C4-2B (cell line): ENCODE measurements at regions not wholly inside any gene's neighbourhood (a gene's known extent, or its start where the extent isn't known, plus 50 kb on each side); places are given as distances from the start of the nearest gene placed in this dataset.

ENCODE experiments used
- H3K27ac ChIP-seq: fragments of 450-650 bp; 2 replicates; pipeline ENCODE4 v1.5.1; 2017
- ZFX ChIP-seq: fragments of 450-650 bp; IDR thresholded peaks from 2 replicates; pipeline ENCODE4 v1.6.1; 2017
- TF ChIP-seq, protein P1 (sequence below): fragments of 450-650 bp; conservative IDR thresholded peaks from 2 replicates; pipeline ENCODE4 v1.5.1; 2017; ENCODE audit warnings: mild to moderate bottlenecking

DNA sequence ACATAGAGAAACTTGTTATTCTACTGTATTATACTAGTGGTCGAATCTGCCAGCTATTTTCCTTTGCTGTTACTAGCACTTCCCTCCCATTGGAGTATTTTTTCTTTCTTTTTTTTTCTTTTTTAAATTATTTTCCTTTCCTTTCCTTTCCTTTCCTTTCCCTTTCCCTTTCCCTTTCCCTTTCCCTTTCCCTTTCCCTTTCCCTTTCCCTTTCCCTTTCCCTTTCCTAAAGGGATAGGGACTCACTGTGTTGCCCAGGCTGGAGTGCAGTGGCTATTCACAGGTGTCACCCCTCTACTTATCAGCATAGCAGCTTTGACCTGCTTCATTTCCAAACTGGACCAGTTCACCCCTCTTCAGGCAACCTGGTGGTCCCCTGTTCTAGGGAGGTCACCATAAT lies 212.6 kb upstream of the SP4 start:
- TF ChIP-seq, protein P1, sequence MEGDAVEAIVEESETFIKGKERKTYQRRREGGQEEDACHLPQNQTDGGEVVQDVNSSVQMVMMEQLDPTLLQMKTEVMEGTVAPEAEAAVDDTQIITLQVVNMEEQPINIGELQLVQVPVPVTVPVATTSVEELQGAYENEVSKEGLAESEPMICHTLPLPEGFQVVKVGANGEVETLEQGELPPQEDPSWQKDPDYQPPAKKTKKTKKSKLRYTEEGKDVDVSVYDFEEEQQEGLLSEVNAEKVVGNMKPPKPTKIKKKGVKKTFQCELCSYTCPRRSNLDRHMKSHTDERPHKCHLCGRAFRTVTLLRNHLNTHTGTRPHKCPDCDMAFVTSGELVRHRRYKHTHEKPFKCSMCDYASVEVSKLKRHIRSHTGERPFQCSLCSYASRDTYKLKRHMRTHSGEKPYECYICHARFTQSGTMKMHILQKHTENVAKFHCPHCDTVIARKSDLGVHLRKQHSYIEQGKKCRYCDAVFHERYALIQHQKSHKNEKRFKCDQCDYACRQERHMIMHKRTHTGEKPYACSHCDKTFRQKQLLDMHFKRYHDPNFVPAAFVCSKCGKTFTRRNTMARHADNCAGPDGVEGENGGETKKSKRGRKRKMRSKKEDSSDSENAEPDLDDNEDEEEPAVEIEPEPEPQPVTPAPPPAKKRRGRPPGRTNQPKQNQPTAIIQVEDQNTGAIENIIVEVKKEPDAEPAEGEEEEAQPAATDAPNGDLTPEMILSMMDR = no peak
- TF ChIP-seq ZFX = no peak

GRCh38 chr7:21217365-21217764 lies 210.5 kb upstream of the SP4 start:
- H3K27ac ChIP-seq = no peak overlapping the region
- no peak for TF ChIP-seq ZFX
- TF ChIP-seq, protein P1 = no peak

More for the DNA sequence above, 212.6 kb upstream of the SP4 start:
- H3K27ac ChIP-seq = no peak overlapping the region

- no peak overlapping the region for H3K27ac ChIP-seq
- no peak for TF ChIP-seq ZFX
- TF ChIP-seq, protein P1 = no peak
These were observed 209.7 kb upstream of the SP4 start for GRCh38 chr7:21218155-21218554.

DNA sequence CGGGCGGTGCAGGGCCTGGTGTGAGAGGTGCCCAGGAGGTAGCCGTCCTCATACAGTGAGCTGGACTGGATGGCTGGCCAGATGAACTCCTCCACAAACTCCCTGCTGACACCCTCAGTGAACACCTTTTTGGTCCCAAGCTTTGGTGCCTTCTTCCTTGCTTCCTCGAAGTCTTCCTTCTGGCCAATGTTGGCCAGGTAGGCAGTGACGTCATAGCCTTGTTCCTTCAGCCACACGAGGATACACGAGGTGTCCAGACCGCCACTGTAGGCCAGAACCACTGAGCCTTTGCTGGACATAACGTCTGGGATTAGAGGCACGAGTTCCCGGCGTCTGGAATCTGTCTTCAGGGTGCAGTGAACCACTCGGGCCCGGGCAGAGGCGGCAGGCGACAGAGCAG lies 206.8 kb upstream of the SP4 start:
- TF ChIP-seq, protein P1 = no peak
- no peak for TF ChIP-seq ZFX
- H3K27ac ChIP-seq = no peak overlapping the region

DNA sequence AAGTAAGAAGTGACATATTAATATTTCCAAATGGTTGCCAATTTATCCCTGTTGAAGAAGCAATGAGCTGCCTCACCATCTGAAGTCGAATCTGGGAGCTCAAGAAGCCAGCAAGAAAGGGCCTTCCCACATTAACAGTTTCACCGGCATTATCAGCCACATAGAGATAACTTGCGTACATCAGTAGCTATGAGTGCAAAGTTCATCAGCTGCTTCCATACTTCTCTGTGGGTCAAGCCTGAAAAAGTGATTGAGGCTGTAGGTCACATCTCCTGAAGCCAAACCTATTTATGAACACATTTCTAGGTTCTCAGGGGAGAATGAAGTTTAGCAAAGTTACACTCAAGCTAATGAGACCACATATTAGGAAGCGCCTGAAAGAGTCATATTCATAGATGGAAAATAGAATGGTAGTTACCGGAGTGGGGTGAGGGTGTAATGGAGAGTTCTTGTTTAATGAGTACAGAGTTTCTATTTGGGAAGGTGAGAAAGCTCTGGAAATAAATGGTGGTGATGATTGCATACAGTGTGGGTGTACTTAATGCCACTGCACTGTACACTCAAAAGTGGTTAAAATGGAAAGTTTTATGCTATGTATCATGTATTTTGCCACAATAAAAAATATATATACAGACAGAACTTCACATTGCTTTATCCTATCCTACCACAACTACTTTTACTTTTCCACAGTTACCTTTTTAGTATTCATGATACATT lies 189.3 kb upstream of the SP4 start:
- TF ChIP-seq ZFX = no peak
- TF ChIP-seq, protein P1 = no peak
- H3K27ac ChIP-seq = no peak overlapping the region

GRCh38 chr7:21243265-21243664 lies 184.6 kb upstream of the SP4 start:
- H3K27ac ChIP-seq = no peak overlapping the region
- TF ChIP-seq ZFX = no peak
- TF ChIP-seq, protein P1 = no peak

DNA sequence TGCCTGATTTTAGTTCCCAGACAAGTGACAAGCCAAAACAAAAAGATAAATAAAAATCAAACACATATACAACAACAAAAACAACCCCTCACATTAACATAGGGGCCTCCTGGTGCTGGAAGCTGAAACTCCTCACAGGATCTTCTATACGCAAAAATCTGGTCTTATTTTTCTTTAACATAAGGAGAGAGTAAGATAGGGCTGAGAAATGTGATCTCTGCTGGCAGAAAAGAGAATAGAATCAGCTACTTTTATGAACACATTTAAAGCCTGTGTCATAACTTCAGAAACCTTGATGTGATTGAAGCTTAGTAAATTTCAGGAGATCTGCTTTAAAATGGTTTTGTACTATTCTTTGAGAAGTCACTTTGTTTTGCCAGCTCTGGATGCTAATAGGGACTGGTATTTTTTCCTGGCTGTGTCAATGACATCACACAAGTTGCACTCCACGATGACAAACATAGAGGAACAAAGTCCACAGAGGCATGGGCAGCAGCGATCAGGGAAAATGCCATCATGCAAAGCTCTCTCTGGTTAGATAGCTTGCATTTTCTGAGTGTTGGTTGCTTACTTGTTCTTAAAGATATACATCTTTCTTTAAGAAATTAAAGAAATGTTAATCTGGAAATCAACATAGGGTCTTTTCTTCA lies 176.6 kb upstream of the SP4 start:
- H3K27ac ChIP-seq = no peak overlapping the region
- TF ChIP-seq ZFX = no peak
- TF ChIP-seq, protein P1 = peak; percentile 30
